ENCODE measurements at regions not wholly inside any gene's neighbourhood (a gene's known extent, or its start where the extent isn't known, plus 50 kb on each side); places are given as distances from the start of the nearest gene placed in this dataset.

GRCh38 chr4:188197566-188197965, 58.3 kb downstream of the TRIML1 start:
- no peak for DNase-seq

- no peak for DNase-seq
These were observed 59.9 kb downstream of the TRIML1 start for GRCh38 chr4:188198982-188199792.

GRCh38 chr4:188201851-188202250, 62.6 kb downstream of the TRIML1 start:
- DNase-seq: no peak

- DNase-seq: no peak
These were observed 67.5 kb downstream of the TRIML1 start for GRCh38 chr4:188206783-188207182.

- no peak for DNase-seq
These were observed 75.6 kb downstream of the TRIML1 start for GRCh38 chr4:188214861-188215260.

GRCh38 chr4:188218392-188218791, 79.2 kb downstream of the TRIML1 start:
- no peak for DNase-seq

GRCh38 chr4:188220006-188220405, 80.8 kb downstream of the TRIML1 start:
- DNase-seq: no peak

GRCh38 chr4:188221090-188221489, 81.8 kb downstream of the TRIML1 start:
- no peak for DNase-seq

GRCh38 chr4:188228279-188228678, 89.0 kb downstream of the TRIML1 start:
- no peak for DNase-seq

GRCh38 chr4:188232428-188232827, 93.2 kb downstream of the TRIML1 start:
- no peak for DNase-seq

- DNase-seq: no peak
These were observed 102.8 kb downstream of the TRIML1 start for GRCh38 chr4:188242041-188242440.

GRCh38 chr4:188245651-188246050, 106.4 kb downstream of the TRIML1 start:
- no peak for DNase-seq

- no peak for DNase-seq
These were observed 107.2 kb downstream of the TRIML1 start for GRCh38 chr4:188246488-188246887.

GRCh38 chr4:188254211-188254610, 115.0 kb downstream of the TRIML1 start:
- DNase-seq: no peak

GRCh38 chr4:188262464-188262863, 123.2 kb downstream of the TRIML1 start:
- no peak for DNase-seq

GRCh38 chr4:188263321-188263720, 124.1 kb downstream of the TRIML1 start:
- DNase-seq: no peak

GRCh38 chr4:188266386-188266785, 127.1 kb downstream of the TRIML1 start:
- DNase-seq: no peak

- no peak for DNase-seq
These were observed 129.1 kb downstream of the TRIML1 start for GRCh38 chr4:188268131-188268908.

- no peak for DNase-seq
These were observed 131.2 kb downstream of the TRIML1 start for GRCh38 chr4:188270273-188271069.

GRCh38 chr4:188275686-188276085, 136.4 kb downstream of the TRIML1 start:
- DNase-seq: no peak

GRCh38 chr4:188279184-188279583, 139.9 kb downstream of the TRIML1 start:
- DNase-seq: no peak

- DNase-seq: no peak
These were observed 143.4 kb downstream of the TRIML1 start for GRCh38 chr4:188282471-188283232.
